Lower leg skin (tissue), 4 donors: ENCODE measurements at regions not wholly inside any gene's neighbourhood (a gene's known extent, or its start where the extent isn't known, plus 50 kb on each side); places are given as distances from the start of the nearest gene placed in this dataset.

Experiments
- DNase-seq, 2 donors: peaks; one replicate each; pipeline ENCODE4 v3.0.0-alpha.2; 2019; ENCODE audit warnings: low spot score in 2 of 2
- H3K4me3 ChIP-seq: fragments of 200-600 bp; sonication (generic); 2 replicates; pipeline ENCODE4 v1.5.1; 2017; ENCODE audit warnings: mild to moderate bottlenecking, low read depth; ENCODE audit not compliant: poor library complexity, severe bottlenecking
- CTCF ChIP-seq, 3 donors: fragments of 450-650 bp; IDR thresholded peaks; one replicate each; pipeline ENCODE4 v1.5.1; 2016; ENCODE audit warnings: antibody characterized with exemption in 3 of 3, mild to moderate bottlenecking in 3 of 3, moderate library complexity in 2 of 3
- POLR2A ChIP-seq, 2 donors: fragments of 450-650 bp; IDR thresholded peaks; one replicate each; pipeline ENCODE4 v1.6.1; 2016 to 2017; ENCODE audit warnings: antibody characterized with exemption in 2 of 2, mild to moderate bottlenecking in 1 of 2, moderate library complexity in 1 of 2
- WGBS, 2 donors: methylation state at CpG; one replicate each; pipeline ENCODE4 v1.1.5; 2018; 5-methylcytosine and 5-hydroxymethylcytosine counted together
- intact Hi-C: fragments of 100-400 bp; cut with DNase I; formaldehyde crosslinking; loops from one replicate; pipeline ENCODE4 v1.15.0; 2023; ENCODE audit warnings: low total_unique reads

DNA sequence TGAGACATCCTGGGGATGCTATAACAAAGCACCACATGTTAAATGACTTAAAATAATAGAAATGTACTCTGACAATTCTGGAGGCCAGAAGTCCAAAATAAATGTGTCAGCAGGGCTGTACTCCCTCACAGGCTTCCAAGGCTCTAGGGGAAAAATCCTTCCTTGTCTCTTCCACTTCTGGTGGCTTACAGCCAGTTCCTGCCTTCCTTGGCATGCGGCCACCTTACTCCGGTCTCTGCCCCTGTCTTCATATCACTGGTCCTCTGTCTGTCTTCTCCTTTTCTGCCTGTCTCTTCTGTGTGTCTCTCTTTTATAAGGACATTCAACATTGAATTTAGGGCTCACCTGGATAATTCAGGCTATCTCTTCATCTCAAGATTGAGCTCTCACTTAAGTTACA, 155.3 kb upstream of the SYNCRIP start:
- no peak overlapping the region for H3K4me3 ChIP-seq
- no peak for TF ChIP-seq CTCF (IDR thresholded peaks at IDR 0.05)
- intact Hi-C loops: no loop called here
- no peak for DNase-seq
- 63 to 82% methylated on average over 2 of the region's 2 CpGs for WGBS, 2 donors

- no peak for DNase-seq
- H3K4me3 ChIP-seq: no peak overlapping the region
- TF ChIP-seq CTCF (IDR thresholded peaks at IDR 0.05) (no peak), POLR2A (IDR thresholded peaks at IDR 0.05) (no peak)
- intact Hi-C loops: no loop called here
Observed at GRCh38 chr6:85795945-85796344, 153.3 kb upstream of the SYNCRIP start.

DNA sequence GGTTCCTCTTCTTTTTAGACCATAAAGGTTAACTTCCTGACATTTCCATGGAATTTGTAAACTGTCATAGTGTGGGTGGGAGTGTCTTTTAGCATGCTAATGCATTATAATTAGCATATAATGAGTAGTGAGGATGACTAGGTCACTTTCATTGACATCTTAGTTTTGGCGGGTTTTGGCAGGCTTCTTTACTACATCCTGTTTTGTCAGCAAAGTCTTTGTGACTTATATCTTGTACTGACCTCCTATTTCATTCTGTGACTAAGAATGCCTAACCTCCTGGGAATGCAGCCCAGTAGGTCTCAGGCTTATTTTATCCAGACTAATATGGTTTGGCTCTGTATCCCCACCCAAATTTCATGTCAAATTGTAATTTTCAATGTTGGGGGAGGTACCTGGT, 149.6 kb upstream of the SYNCRIP start:
- WGBS, 2 donors: 83 to 84% methylated on average over 1 of the region's 1 CpG
- H3K4me3 ChIP-seq: no peak overlapping the region
- intact Hi-C loops: no loop called here
- DNase-seq: no peak
- TF ChIP-seq CTCF (IDR thresholded peaks at IDR 0.05) (no peak), POLR2A (IDR thresholded peaks at IDR 0.05) (no peak)

DNA sequence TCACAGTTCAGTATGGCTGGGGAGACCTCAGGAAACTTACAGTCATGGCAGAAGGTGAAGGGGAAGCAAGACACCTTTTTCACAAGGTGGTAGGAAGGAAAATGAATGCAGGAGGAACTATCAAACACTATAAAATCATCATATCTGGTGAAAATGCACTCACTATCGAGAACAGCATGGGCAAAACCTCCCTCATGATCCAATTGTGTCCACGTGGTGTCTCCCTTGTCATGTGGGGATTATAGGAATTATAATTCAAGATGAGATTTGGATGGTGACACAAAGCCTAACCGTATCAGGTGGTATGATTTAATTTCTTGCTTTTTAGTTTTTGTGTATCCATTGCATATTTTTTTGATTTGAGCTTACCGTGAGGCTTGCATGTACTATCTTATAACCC, 133.2 kb upstream of the SYNCRIP start:
- 67 to 68% methylated on average over 4 of the region's 4 CpGs for WGBS, 2 donors
- DNase-seq: no peak
- no peak overlapping the region for H3K4me3 ChIP-seq
- no peak for TF ChIP-seq CTCF (IDR thresholded peaks at IDR 0.05)
- no peak for TF ChIP-seq POLR2A (IDR thresholded peaks at IDR 0.05)
- intact Hi-C loops: no loop called here

DNA sequence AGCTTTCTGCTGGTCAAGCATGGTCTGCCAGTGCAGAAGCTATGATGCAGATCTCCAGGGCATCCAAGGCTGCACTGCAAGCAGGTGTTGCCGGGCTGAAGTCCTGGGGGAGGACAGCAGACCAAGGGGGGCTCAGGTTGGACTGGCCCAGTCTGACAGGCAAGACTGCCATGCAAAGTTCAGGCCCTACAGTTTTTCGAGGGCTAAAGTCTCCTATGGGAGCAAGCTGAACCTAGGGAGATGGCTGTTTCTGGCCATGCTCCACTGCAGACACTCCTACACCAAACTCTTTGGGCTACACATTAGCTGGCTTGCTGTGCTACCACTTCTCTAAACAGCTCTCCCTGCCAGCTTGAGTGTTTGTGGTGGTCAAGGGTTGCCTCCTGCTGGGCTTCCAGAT, 130.0 kb upstream of the SYNCRIP start:
- no peak overlapping the region for H3K4me3 ChIP-seq
- no peak for DNase-seq
- 67% methylated on average over 2 of the region's 2 CpGs; no CpG with 5 or more reads in 1 of the 2 donors for WGBS, 2 donors
- intact Hi-C loops: no loop called here
- no peak for TF ChIP-seq CTCF (IDR thresholded peaks at IDR 0.05)

DNA sequence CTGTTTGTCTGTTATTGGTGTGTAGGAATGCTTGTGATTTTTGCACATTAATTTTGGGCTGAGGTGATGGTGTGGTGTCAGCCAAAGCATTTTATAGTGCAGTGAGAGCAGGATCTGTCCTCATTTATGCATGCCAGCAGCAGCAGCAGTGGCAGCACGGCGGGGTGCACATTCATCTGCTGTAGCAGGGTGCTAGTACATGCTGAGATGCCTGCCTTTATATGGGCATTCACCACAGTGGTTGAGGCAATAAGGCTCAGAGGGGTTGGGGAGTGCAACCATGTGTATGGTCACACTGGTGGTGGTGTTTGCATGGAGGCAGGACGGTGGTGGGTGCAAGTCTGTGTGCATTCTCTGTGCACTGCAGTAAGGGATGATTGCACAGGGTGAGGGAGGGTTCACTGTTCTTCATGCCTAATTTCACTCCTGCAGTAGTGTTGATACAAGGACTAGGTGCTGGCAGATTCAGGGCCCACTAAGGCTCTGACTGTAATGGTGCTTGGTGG, 129.3 kb upstream of the SYNCRIP start:
- TF ChIP-seq CTCF (IDR thresholded peaks at IDR 0.05) (no peak), POLR2A (IDR thresholded peaks at IDR 0.05) (no peak)
- whole genome bisulfite sequencing, 2 donors: 85 to 88% methylated on average over 3 of the region's 3 CpGs
- no peak overlapping the region for H3K4me3 ChIP-seq
- intact Hi-C loops: no loop called here
- no peak for DNase-seq
